Osteoblast (primary cell): ENCODE measurements at regions not wholly inside any gene's neighbourhood (a gene's known extent, or its start where the extent isn't known, plus 50 kb on each side); places are given as distances from the start of the nearest gene placed in this dataset.

Experiments
- DNase-seq: peaks from one replicate; pipeline ENCODE4 v3.0.0; 2011; ENCODE audit warnings: low spot score, mixed read lengths; ENCODE audit not compliant: insufficient read length; ENCODE audit errors: missing footprints
- H2AFZ ChIP-seq: 2 replicates; pipeline ENCODE4 v1.6.0; 2011; ENCODE audit warnings: mild to moderate bottlenecking, low read length
- H3K27ac ChIP-seq: 2 replicates; pipeline ENCODE4 v1.5.1; 2011; ENCODE audit warnings: mild to moderate bottlenecking, low read depth, low read length, moderate library complexity
- H3K27me3 ChIP-seq: 2 replicates; pipeline ENCODE4 v1.6.0; 2012; ENCODE audit warnings: mild to moderate bottlenecking, control low read depth, inconsistent platforms, low read length, moderate library complexity; ENCODE audit not compliant: insufficient read depth
- H3K36me3 ChIP-seq: 2 replicates; pipeline ENCODE4 v1.5.1; 2011; ENCODE audit warnings: mild to moderate bottlenecking, low read length, control low read depth, moderate library complexity; ENCODE audit not compliant: insufficient read depth
- H3K4me1 ChIP-seq: 2 replicates; pipeline ENCODE4 v1.5.1; 2011; ENCODE audit warnings: mild to moderate bottlenecking, low read length, control low read depth, moderate library complexity; ENCODE audit not compliant: insufficient read depth
- H3K4me2 ChIP-seq: 2 replicates; pipeline ENCODE4 v1.6.0; 2011; ENCODE audit warnings: mild to moderate bottlenecking, low read length; ENCODE audit not compliant: insufficient read depth
- H3K4me3 ChIP-seq: fragments of 200-600 bp; sonication (generic); 3 replicates; pipeline ENCODE4 v1.5.1; 2012; ENCODE audit warnings: mild to moderate bottlenecking, low read length, inconsistent platforms; ENCODE audit not compliant: insufficient read depth
- H3K79me2 ChIP-seq: 2 replicates; pipeline ENCODE4 v1.6.0; 2012; ENCODE audit warnings: mild to moderate bottlenecking, low read length, control low read depth, inconsistent platforms; ENCODE audit not compliant: insufficient read depth
- H3K9me3 ChIP-seq: 2 replicates; pipeline ENCODE4 v1.5.1; 2011; ENCODE audit warnings: low read depth, low read length, control low read depth
- H4K20me1 ChIP-seq: 2 replicates; pipeline ENCODE4 v1.6.0; 2012; ENCODE audit warnings: mild to moderate bottlenecking, low read length, control low read depth; ENCODE audit not compliant: insufficient read depth
- CTCF ChIP-seq: IDR thresholded peaks from 2 replicates; pipeline ENCODE4 v1.5.1; 2011; ENCODE audit warnings: mild to moderate bottlenecking, low read depth, low read length, moderate library complexity; ENCODE audit errors: extremely low read depth

GRCh38 chr6:119686240-119686639 lies 336.7 kb upstream of the MAN1A1 start:
- DNase-seq, result no peak
- Histone ChIP-seq H3K9me3 (no peaks in the 10 kb centered on the region), H3K4me3 (no peak overlapping the region), H3K27me3 (no peaks in the 10 kb centered on the region), H2AFZ (no peak overlapping the region), H3K27ac (no peak overlapping the region), H3K79me2 (no peaks in the 10 kb centered on the region), H3K4me2 (no peak overlapping the region), H3K4me1 (no peaks in the 10 kb centered on the region), H4K20me1 (no peaks in the 10 kb centered on the region), H3K36me3 (no peaks in the 10 kb centered on the region)
- TF ChIP-seq CTCF, result no peak

- H3K27ac ChIP-seq, result no peak overlapping the region
Measured at GRCh38 chr6:119683671-119684070, 334.1 kb upstream of the MAN1A1 start.

GRCh38 chr6:119683031-119683430 lies 333.5 kb upstream of the MAN1A1 start:
- TF ChIP-seq CTCF, result no peak
- Histone ChIP-seq H2AFZ (no peak overlapping the region), H4K20me1 (no peaks in the 10 kb centered on the region), H3K9me3 (no peaks in the 10 kb centered on the region), H3K4me3 (no peak overlapping the region), H3K36me3 (no peaks in the 10 kb centered on the region), H3K27ac (no peak overlapping the region), H3K4me2 (no peak overlapping the region), H3K79me2 (no peaks in the 10 kb centered on the region), H3K4me1 (no peaks in the 10 kb centered on the region), H3K27me3 (no peaks in the 10 kb centered on the region)
- DNase-seq, result no peak

More at GRCh38 chr6:119683671-119684070, 334.1 kb upstream of the MAN1A1 start:
- TF ChIP-seq CTCF, result no peak
- H3K4me3 ChIP-seq, result no peak overlapping the region
- DNase-seq, result no peak
- no peaks in the 10 kb centered on the region for H4K20me1 ChIP-seq
- H3K4me1 ChIP-seq, result no peaks in the 10 kb centered on the region
- no peak overlapping the region for H3K4me2 ChIP-seq
- no peak overlapping the region for H2AFZ ChIP-seq
- no peaks in the 10 kb centered on the region for H3K27me3 ChIP-seq
- no peaks in the 10 kb centered on the region for H3K9me3 ChIP-seq
- H3K79me2 ChIP-seq, result no peaks in the 10 kb centered on the region
- no peaks in the 10 kb centered on the region for H3K36me3 ChIP-seq

- Histone ChIP-seq H2AFZ (no peak overlapping the region), H3K4me1 (peaks cover 5% of the 10 kb centered on the region), H3K4me3 (no peak overlapping the region), H3K27me3 (no peaks in the 10 kb centered on the region), H4K20me1 (no peaks in the 10 kb centered on the region), H3K36me3 (no peaks in the 10 kb centered on the region), H3K4me2 (no peak overlapping the region), H3K9me3 (no peaks in the 10 kb centered on the region), H3K27ac (no peak overlapping the region), H3K79me2 (no peaks in the 10 kb centered on the region)
- TF ChIP-seq CTCF, result no peak
- no peak for DNase-seq
Measured at GRCh38 chr6:119678961-119679360, 329.4 kb upstream of the MAN1A1 start.
